HFFc6 (cell line): ENCODE measurements at regions not wholly inside any gene's neighbourhood (a gene's known extent, or its start where the extent isn't known, plus 50 kb on each side); places are given as distances from the start of the nearest gene placed in this dataset.
"Not testable (repeated sequence)": the region's sequence is repeated elsewhere in the genome, so short reads cannot be mapped to it uniquely, and the experiment has no call there.

Source experiments
- DNase-seq: peaks from one replicate; pipeline ENCODE4 v3.0.0-alpha.2; 2018
- H3K27ac Mint-ChIP-seq: 2 replicates; pipeline ENCODE4 v1.8.0; 2020; ENCODE audit warnings: mild to moderate bottlenecking, mixed read lengths
- H3K27me3 Mint-ChIP-seq: 2 replicates; pipeline ENCODE4 v1.8.0; 2021; ENCODE audit warnings: mild to moderate bottlenecking, moderate library complexity, mixed read lengths; ENCODE audit not compliant: insufficient read depth
- H3K36me3 Mint-ChIP-seq: 2 replicates; pipeline ENCODE4 v1.8.0; 2021; ENCODE audit warnings: low read depth, mixed read lengths
- H3K4me1 Mint-ChIP-seq: 2 replicates; pipeline ENCODE4 v1.8.0; 2020; ENCODE audit warnings: low read depth, mixed read lengths
- H3K4me3 Mint-ChIP-seq: 2 replicates; pipeline ENCODE4 v1.8.0; 2020; ENCODE audit warnings: mild to moderate bottlenecking, moderate library complexity, mixed read lengths
- H3K9me3 Mint-ChIP-seq: 2 replicates; pipeline ENCODE4 v1.8.0; 2020; ENCODE audit warnings: mild to moderate bottlenecking, mixed read lengths
- CTCF ChIP-seq: fragments of 200-600 bp; sonication (generic); IDR thresholded peaks from 2 replicates; pipeline ENCODE4 v1.5.0; 2021; ENCODE audit warnings: antibody characterized with exemption, mild to moderate bottlenecking

GRCh38 chr4:60723796-60724195 lies 476.3 kb upstream of the ADGRL3 start:
- Mint-ChIP-seq H3K36me3 (peaks cover 7% of the 10 kb centered on the region), H3K27me3 (no peaks in the 10 kb centered on the region), H3K27ac (peak overlapping the region; percentile 91), H3K9me3 (no peaks in the 10 kb centered on the region; the same call in 1 of the 2 replicates), H3K4me3 (no peak overlapping the region), H3K4me1 (peaks cover 65% of the 10 kb centered on the region)
- no peak for TF ChIP-seq CTCF
- DNase-seq = no peak

- Mint-ChIP-seq H3K4me1 (peaks cover 73% of the 10 kb centered on the region), H3K9me3 (no peaks in the 10 kb centered on the region; the same call in 1 of the 2 replicates)
Measured at GRCh38 chr4:60724623-60725022, 475.5 kb upstream of the ADGRL3 start.

GRCh38 chr4:60726779-60727178 lies 473.3 kb upstream of the ADGRL3 start:
- DNase-seq = no peak
- H3K4me1 Mint-ChIP-seq = peaks cover 71% of the 10 kb centered on the region
- no peaks in the 10 kb centered on the region for H3K27me3 Mint-ChIP-seq
- H3K4me3 Mint-ChIP-seq = no peak overlapping the region
- H3K36me3 Mint-ChIP-seq = peaks cover 15% of the 10 kb centered on the region
- no peak for TF ChIP-seq CTCF
- H3K9me3 Mint-ChIP-seq = peaks cover 1% of the 10 kb centered on the region
- H3K27ac Mint-ChIP-seq = 0 out of 2 replicates have a peak overlapping the region, but pooled peaks have one; percentile 11

More at GRCh38 chr4:60724623-60725022, 475.5 kb upstream of the ADGRL3 start:
- H3K36me3 Mint-ChIP-seq = peaks cover 9% of the 10 kb centered on the region
- peak overlapping the region; percentile 66 for H3K4me3 Mint-ChIP-seq
- peak overlapping the region; percentile 91 for H3K27ac Mint-ChIP-seq
- H3K27me3 Mint-ChIP-seq = no peaks in the 10 kb centered on the region
- no peak for TF ChIP-seq CTCF
- peak; percentile 89 for DNase-seq

GRCh38 chr4:60729194-60729593 lies 470.9 kb upstream of the ADGRL3 start:
- Mint-ChIP-seq H3K4me3 (no peak overlapping the region; the same call in 1 of the 2 replicates), H3K9me3 (peaks cover 4% of the 10 kb centered on the region), H3K4me1 (peaks cover 51% of the 10 kb centered on the region), H3K27ac (peak overlapping the region; percentile 34; the same call in 1 of the 2 replicates), H3K27me3 (no peaks in the 10 kb centered on the region), H3K36me3 (peaks cover 15% of the 10 kb centered on the region)
- TF ChIP-seq CTCF = no peak
- DNase-seq = peak; percentile 16

GRCh38 chr4:60729764-60730163 lies 470.4 kb upstream of the ADGRL3 start:
- H3K4me3 Mint-ChIP-seq, H3K9me3 Mint-ChIP-seq, DNase-seq, H3K27me3 Mint-ChIP-seq, H3K27ac Mint-ChIP-seq: not testable (repeated sequence)
- peaks cover 46% of the 10 kb centered on the region for H3K4me1 Mint-ChIP-seq
- H3K36me3 Mint-ChIP-seq = peaks cover 19% of the 10 kb centered on the region

GRCh38 chr4:60737858-60738257 lies 462.3 kb upstream of the ADGRL3 start:
- H3K36me3 Mint-ChIP-seq = peaks cover 20% of the 10 kb centered on the region
- H3K27ac Mint-ChIP-seq = peak overlapping the region; percentile 27
- H3K27me3 Mint-ChIP-seq = no peaks in the 10 kb centered on the region
- peaks cover 10% of the 10 kb centered on the region for H3K9me3 Mint-ChIP-seq
- H3K4me3 Mint-ChIP-seq = no peak overlapping the region
- no peak for DNase-seq
- H3K4me1 Mint-ChIP-seq = peaks cover 29% of the 10 kb centered on the region
- TF ChIP-seq CTCF = no peak
